SU-DHL-6 (cell line): ENCODE measurements at regions not wholly inside any gene's neighbourhood (a gene's known extent, or its start where the extent isn't known, plus 50 kb on each side); places are given as distances from the start of the nearest gene placed in this dataset.

Experiments used
- H2AFZ ChIP-seq: fragments of 200-600 bp; sonication (generic); 2 replicates; pipeline ENCODE4 v1.6.1; 2014; ENCODE audit warnings: low read depth, mild to moderate bottlenecking, moderate library complexity, mixed read lengths, antibody characterized with exemption, low read length; ENCODE audit not compliant: severe bottlenecking
- H3F3A ChIP-seq: fragments of 200-600 bp; shearing (Covaris generic); 2 replicates; pipeline ENCODE4 v1.6.0; 2016; ENCODE audit warnings: antibody characterized with exemption, mild to moderate bottlenecking; ENCODE audit not compliant: insufficient read depth
- H3K27ac ChIP-seq: fragments of 200-600 bp; sonication (generic); 2 replicates; pipeline ENCODE4 v1.5.1; 2016; ENCODE audit warnings: low read depth, mild to moderate bottlenecking, low read length, moderate library complexity, mixed read lengths
- H3K27me3 ChIP-seq: fragments of 200-600 bp; sonication (generic), shearing (Covaris generic); 2 replicates; pipeline ENCODE4 v1.6.0; 2014; ENCODE audit warnings: mild to moderate bottlenecking, low read length
- H3K36me3 ChIP-seq: fragments of 200-600 bp; sonication (generic); 2 replicates; pipeline ENCODE4 v1.6.1; 2014; ENCODE audit warnings: mild to moderate bottlenecking, low read length, mixed read lengths
- H3K4me2 ChIP-seq: fragments of 300-600, 200-600 bp; shearing (Covaris generic), sonication (generic); 2 replicates; pipeline ENCODE4 v1.6.0; 2014; ENCODE audit warnings: low read length, low read depth, mild to moderate bottlenecking; ENCODE audit not compliant: poor library complexity, severe bottlenecking
- H3K4me3 ChIP-seq: fragments of 200-600 bp; sonication (generic); 2 replicates; pipeline ENCODE4 v1.5.1; 2014; ENCODE audit warnings: antibody characterized with exemption, low read length, mild to moderate bottlenecking, mixed read lengths; ENCODE audit not compliant: insufficient read depth, poor library complexity, severe bottlenecking
- H3K79me2 ChIP-seq: fragments of 200-600 bp; sonication (generic); 2 replicates; pipeline ENCODE4 v1.6.1; 2014; ENCODE audit warnings: mild to moderate bottlenecking, low read length, moderate library complexity; ENCODE audit not compliant: insufficient read depth
- H3K9ac ChIP-seq: fragments of 200-600 bp; sonication (generic); 2 replicates; pipeline ENCODE4 v1.7.0; 2014; ENCODE audit warnings: mild to moderate bottlenecking, low read length
- H3K9me2 ChIP-seq: fragments of 200-600 bp; sonication (generic); replicated peaks from 2 replicates; pipeline ENCODE4 v1.6.1; 2014; ENCODE audit warnings: low read length; ENCODE audit not compliant: insufficient read depth
- H3K9me3 ChIP-seq: fragments of 200-600 bp; sonication (generic); 2 replicates; pipeline ENCODE4 v1.6.1; 2014; ENCODE audit warnings: low read length, mixed read lengths; ENCODE audit not compliant: insufficient read depth
- H4K20me1 ChIP-seq: fragments of 200-600 bp; sonication (generic); 2 replicates; pipeline ENCODE4 v1.6.1; 2014; ENCODE audit warnings: low read depth, mild to moderate bottlenecking, antibody characterized with exemption, low read length, moderate library complexity, mixed read lengths
- CTCF ChIP-seq: fragments of 200-600 bp; sonication (generic); IDR thresholded peaks from one replicate; pipeline ENCODE4 v1.5.1; 2017; ENCODE audit warnings: antibody characterized with exemption, mild to moderate bottlenecking, low read length, moderate library complexity; ENCODE audit not compliant: insufficient read depth, poor library complexity, severe bottlenecking
- EZH2phosphoT487 ChIP-seq: fragments of 200-600 bp; sonication (generic), shearing (Covaris generic); conservative IDR thresholded peaks from 2 replicates; pipeline ENCODE4 v1.6.1; 2018; ENCODE audit warnings: mild to moderate bottlenecking, antibody characterized with exemption, low read length, moderate library complexity, mixed read lengths

- no peak for TF ChIP-seq EZH2phosphoT487
- TF ChIP-seq CTCF = no peak
- Histone ChIP-seq H3K9me3 (no peaks in the 10 kb centered on the region), H3K9me2 (no peaks in the 10 kb centered on the region), H3K79me2 (no peaks in the 10 kb centered on the region), H3K4me3 (no peak overlapping the region), H3K27me3 (no peaks in the 10 kb centered on the region), H3F3A (no peaks in the 10 kb centered on the region), H3K4me2 (no peak overlapping the region), H2AFZ (no peak overlapping the region), H4K20me1 (no peaks in the 10 kb centered on the region), H3K36me3 (no peaks in the 10 kb centered on the region), H3K9ac (no peak overlapping the region), H3K27ac (no peak overlapping the region)
Measured at GRCh38 chr10:62503872-62504271, 129.7 kb downstream of the ZNF365 start.

- Histone ChIP-seq H3K27ac (no peak overlapping the region), H3K9me2 (no peaks in the 10 kb centered on the region), H3K4me2 (no peak overlapping the region), H4K20me1 (no peaks in the 10 kb centered on the region), H3K9me3 (no peaks in the 10 kb centered on the region), H3K27me3 (no peaks in the 10 kb centered on the region), H3K79me2 (no peaks in the 10 kb centered on the region), H3K4me3 (no peak overlapping the region), H2AFZ (no peak overlapping the region), H3F3A (no peaks in the 10 kb centered on the region), H3K9ac (no peak overlapping the region), H3K36me3 (no peaks in the 10 kb centered on the region)
- TF ChIP-seq CTCF (no peak), EZH2phosphoT487 (no peak)
Measured at GRCh38 chr10:62506371-62506770, 132.2 kb downstream of the ZNF365 start.

GRCh38 chr10:62511238-62511637 is 137.1 kb downstream of the ZNF365 start:
- Histone ChIP-seq H3K9ac (no peak overlapping the region), H3K79me2 (no peaks in the 10 kb centered on the region), H3K36me3 (no peaks in the 10 kb centered on the region), H3F3A (no peaks in the 10 kb centered on the region), H3K9me3 (no peaks in the 10 kb centered on the region), H3K4me2 (no peak overlapping the region), H3K9me2 (no peaks in the 10 kb centered on the region), H4K20me1 (no peaks in the 10 kb centered on the region), H2AFZ (no peak overlapping the region), H3K27me3 (no peaks in the 10 kb centered on the region), H3K27ac (no peak overlapping the region), H3K4me3 (no peak overlapping the region)
- TF ChIP-seq EZH2phosphoT487 (no peak), CTCF (no peak)
